Activated naive CD8-positive, alpha-beta T cell (primary cell): ENCODE measurements at regions not wholly inside any gene's neighbourhood (a gene's known extent, or its start where the extent isn't known, plus 50 kb on each side); places are given as distances from the start of the nearest gene placed in this dataset.

Experiments
- H3K27ac Mint-ChIP-seq: one replicate; pipeline ENCODE4 v1.8.0; 2021; ENCODE audit warnings: mixed read lengths
- H3K27me3 Mint-ChIP-seq: one replicate; pipeline ENCODE4 v1.8.0; 2021; ENCODE audit warnings: mixed read lengths
- H3K36me3 Mint-ChIP-seq: one replicate; pipeline ENCODE4 v1.8.0; 2021; ENCODE audit warnings: mixed read lengths
- H3K4me1 Mint-ChIP-seq: one replicate; pipeline ENCODE4 v1.8.0; 2021; ENCODE audit warnings: low read depth, mixed read lengths
- H3K4me3 Mint-ChIP-seq: one replicate; pipeline ENCODE4 v1.8.0; 2021; ENCODE audit warnings: mild to moderate bottlenecking, mixed read lengths
- H3K9me3 Mint-ChIP-seq: one replicate; pipeline ENCODE4 v1.8.0; 2021; ENCODE audit warnings: low read depth, mixed read lengths

- Mint-ChIP-seq H3K27me3 (peaks cover 5% of the 10 kb centered on the region), H3K4me3 (no peak overlapping the region), H3K4me1 (no peaks in the 10 kb centered on the region), H3K27ac (no peak overlapping the region), H3K9me3 (no peaks in the 10 kb centered on the region), H3K36me3 (no peaks in the 10 kb centered on the region)
These were observed 65.9 kb upstream of the ARHGAP5 start for GRCh38 chr14:32011225-32011624.

GRCh38 chr14:32012062-32012461, 65.0 kb upstream of the ARHGAP5 start:
- no peaks in the 10 kb centered on the region for H3K36me3 Mint-ChIP-seq
- no peak overlapping the region for H3K4me3 Mint-ChIP-seq
- H3K27ac Mint-ChIP-seq, result no peak overlapping the region
- H3K9me3 Mint-ChIP-seq, result no peaks in the 10 kb centered on the region
- peaks cover 7% of the 10 kb centered on the region for H3K27me3 Mint-ChIP-seq
- H3K4me1 Mint-ChIP-seq, result no peaks in the 10 kb centered on the region

- H3K27ac Mint-ChIP-seq, result no peak overlapping the region
- no peak overlapping the region for H3K4me3 Mint-ChIP-seq
- no peaks in the 10 kb centered on the region for H3K4me1 Mint-ChIP-seq
- H3K27me3 Mint-ChIP-seq, result peaks cover 7% of the 10 kb centered on the region
- H3K9me3 Mint-ChIP-seq, result no peaks in the 10 kb centered on the region
- no peaks in the 10 kb centered on the region for H3K36me3 Mint-ChIP-seq
These were observed 64.5 kb upstream of the ARHGAP5 start for GRCh38 chr14:32012571-32012970.

- Mint-ChIP-seq H3K9me3 (no peaks in the 10 kb centered on the region), H3K4me1 (no peaks in the 10 kb centered on the region), H3K27ac (no peak overlapping the region), H3K27me3 (peaks cover 7% of the 10 kb centered on the region), H3K36me3 (no peaks in the 10 kb centered on the region), H3K4me3 (no peak overlapping the region)
These were observed 64.0 kb upstream of the ARHGAP5 start for GRCh38 chr14:32013083-32013482.

- H3K27ac Mint-ChIP-seq, result no peak overlapping the region
These were observed 63.0 kb upstream of the ARHGAP5 start for GRCh38 chr14:32014057-32014456.

GRCh38 chr14:32014498-32014897, 62.6 kb upstream of the ARHGAP5 start:
- H3K4me1 Mint-ChIP-seq, result no peaks in the 10 kb centered on the region
- H3K4me3 Mint-ChIP-seq, result no peak overlapping the region
- H3K27me3 Mint-ChIP-seq, result peaks cover 7% of the 10 kb centered on the region
- no peaks in the 10 kb centered on the region for H3K36me3 Mint-ChIP-seq
- no peaks in the 10 kb centered on the region for H3K9me3 Mint-ChIP-seq
- H3K27ac Mint-ChIP-seq, result no peak overlapping the region

More at GRCh38 chr14:32014057-32014456, 63.0 kb upstream of the ARHGAP5 start:
- Mint-ChIP-seq H3K27me3 (peaks cover 7% of the 10 kb centered on the region), H3K9me3 (no peaks in the 10 kb centered on the region), H3K4me1 (no peaks in the 10 kb centered on the region), H3K4me3 (no peak overlapping the region), H3K36me3 (no peaks in the 10 kb centered on the region)

GRCh38 chr14:32015166-32015565, 61.9 kb upstream of the ARHGAP5 start:
- Mint-ChIP-seq H3K27me3 (peaks cover 4% of the 10 kb centered on the region), H3K4me3 (no peak overlapping the region), H3K27ac (no peak overlapping the region), H3K9me3 (no peaks in the 10 kb centered on the region), H3K36me3 (no peaks in the 10 kb centered on the region), H3K4me1 (no peaks in the 10 kb centered on the region)

GRCh38 chr14:32017587-32017986, 59.5 kb upstream of the ARHGAP5 start:
- Mint-ChIP-seq H3K27ac (no peak overlapping the region), H3K27me3 (peaks cover 2% of the 10 kb centered on the region), H3K4me1 (no peaks in the 10 kb centered on the region), H3K36me3 (no peaks in the 10 kb centered on the region), H3K4me3 (no peak overlapping the region), H3K9me3 (no peaks in the 10 kb centered on the region)

- no peak overlapping the region for H3K27ac Mint-ChIP-seq
- no peaks in the 10 kb centered on the region for H3K9me3 Mint-ChIP-seq
- H3K36me3 Mint-ChIP-seq, result no peaks in the 10 kb centered on the region
- H3K27me3 Mint-ChIP-seq, result peaks cover 2% of the 10 kb centered on the region
- H3K4me3 Mint-ChIP-seq, result no peak overlapping the region
- no peaks in the 10 kb centered on the region for H3K4me1 Mint-ChIP-seq
These were observed 58.6 kb upstream of the ARHGAP5 start for GRCh38 chr14:32018391-32019092.

GRCh38 chr14:32019276-32019675, 57.8 kb upstream of the ARHGAP5 start:
- Mint-ChIP-seq H3K36me3 (no peaks in the 10 kb centered on the region), H3K4me3 (no peak overlapping the region), H3K27ac (no peak overlapping the region), H3K4me1 (no peaks in the 10 kb centered on the region), H3K9me3 (no peaks in the 10 kb centered on the region), H3K27me3 (peaks cover 2% of the 10 kb centered on the region)

GRCh38 chr14:32020882-32021281, 56.2 kb upstream of the ARHGAP5 start:
- Mint-ChIP-seq H3K27me3 (peaks cover 4% of the 10 kb centered on the region), H3K27ac (no peak overlapping the region), H3K4me1 (no peaks in the 10 kb centered on the region), H3K36me3 (no peaks in the 10 kb centered on the region), H3K4me3 (no peak overlapping the region), H3K9me3 (no peaks in the 10 kb centered on the region)

- no peak overlapping the region for H3K4me3 Mint-ChIP-seq
- peaks cover 8% of the 10 kb centered on the region for H3K27me3 Mint-ChIP-seq
- no peaks in the 10 kb centered on the region for H3K36me3 Mint-ChIP-seq
- H3K9me3 Mint-ChIP-seq, result no peaks in the 10 kb centered on the region
- no peak overlapping the region for H3K27ac Mint-ChIP-seq
- no peaks in the 10 kb centered on the region for H3K4me1 Mint-ChIP-seq
These were observed 55.8 kb upstream of the ARHGAP5 start for GRCh38 chr14:32021341-32021740.

GRCh38 chr14:32022525-32022924, 54.6 kb upstream of the ARHGAP5 start:
- no peaks in the 10 kb centered on the region for H3K36me3 Mint-ChIP-seq
- no peak overlapping the region for H3K27ac Mint-ChIP-seq
- no peak overlapping the region for H3K4me3 Mint-ChIP-seq
- H3K4me1 Mint-ChIP-seq, result no peaks in the 10 kb centered on the region
- peaks cover 9% of the 10 kb centered on the region for H3K27me3 Mint-ChIP-seq
- no peaks in the 10 kb centered on the region for H3K9me3 Mint-ChIP-seq

GRCh38 chr14:32022938-32023466, 54.1 kb upstream of the ARHGAP5 start:
- no peaks in the 10 kb centered on the region for H3K36me3 Mint-ChIP-seq
- no peaks in the 10 kb centered on the region for H3K4me1 Mint-ChIP-seq
- H3K27me3 Mint-ChIP-seq, result peaks cover 9% of the 10 kb centered on the region
- no peak overlapping the region for H3K27ac Mint-ChIP-seq
- H3K4me3 Mint-ChIP-seq, result no peak overlapping the region
- no peaks in the 10 kb centered on the region for H3K9me3 Mint-ChIP-seq

- Mint-ChIP-seq H3K36me3 (no peaks in the 10 kb centered on the region), H3K27ac (no peak overlapping the region), H3K4me3 (no peak overlapping the region), H3K9me3 (no peaks in the 10 kb centered on the region), H3K4me1 (no peaks in the 10 kb centered on the region), H3K27me3 (peaks cover 9% of the 10 kb centered on the region)
These were observed 53.6 kb upstream of the ARHGAP5 start for GRCh38 chr14:32023540-32023939.
